Activated T-cell treated with anti-CD3 and anti-CD28 coated beads, Interleukin-2, amount 50 U/mL, for 72 hours (primary cell): ENCODE measurements at regions not wholly inside any gene's neighbourhood (a gene's known extent, or its start where the extent isn't known, plus 50 kb on each side); places are given as distances from the start of the nearest gene placed in this dataset.
"Not testable (repeated sequence)": the region's sequence is repeated elsewhere in the genome, so short reads cannot be mapped to it uniquely, and the experiment has no call there.

Source experiments
- ATAC-seq, 2 donors: fragments of 150-1000 bp; cut with Tn5 transposase; replicated peaks in 1 of 2; 2 replicates each; pipeline ENCODE4 v1.10.0; 2021; ENCODE audit warnings: moderate library complexity in 2 of 2, mild to moderate bottlenecking in 1 of 2
- DNase-seq, 2 donors: peaks; one replicate each; pipeline ENCODE4 v3.0.0; 2021 to 2022; ENCODE audit warnings: mixed read lengths in 1 of 2
- H3K27ac Mint-ChIP-seq: one replicate; pipeline ENCODE4 v1.8.0; 2022; ENCODE audit warnings: mild to moderate bottlenecking, moderate library complexity, mixed read lengths
- H3K27me3 Mint-ChIP-seq: one replicate; pipeline ENCODE4 v1.8.0; 2022; ENCODE audit warnings: low read depth, mixed read lengths
- H3K36me3 Mint-ChIP-seq, 2 donors: one replicate each; pipeline ENCODE4 v1.8.0; 2022; ENCODE audit warnings: mixed read lengths in 2 of 2, mild to moderate bottlenecking in 1 of 2; ENCODE audit not compliant: insufficient read depth in 2 of 2
- H3K4me1 Mint-ChIP-seq: one replicate; pipeline ENCODE4 v1.8.0; 2022; ENCODE audit warnings: low read depth, mixed read lengths
- H3K4me3 Mint-ChIP-seq, 2 donors: one replicate each; pipeline ENCODE4 v1.8.0; 2022; ENCODE audit warnings: mild to moderate bottlenecking in 2 of 2, mixed read lengths in 2 of 2, moderate library complexity in 2 of 2
- H3K9me3 Mint-ChIP-seq, 2 donors: one replicate each; pipeline ENCODE4 v1.8.0; 2022; ENCODE audit warnings: mixed read lengths in 2 of 2

DNA sequence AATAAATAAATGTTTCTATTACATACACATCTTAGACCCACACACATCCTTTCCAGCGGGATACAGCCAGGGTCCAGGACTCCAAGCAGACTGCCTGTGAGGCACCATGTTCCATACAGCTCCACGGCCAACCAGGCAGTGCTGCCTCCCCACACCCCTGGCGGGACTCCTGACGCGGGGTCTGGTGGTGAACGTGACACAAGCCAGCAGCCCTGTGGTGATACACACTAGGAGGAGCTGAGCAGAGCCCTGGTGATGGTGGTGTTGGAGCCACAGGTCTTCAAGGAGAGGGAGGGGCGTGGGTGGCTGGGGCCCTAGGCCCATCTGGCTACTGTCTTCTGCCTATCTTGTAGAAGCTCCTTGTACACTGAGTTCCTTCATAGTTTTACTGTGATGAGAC, 53.1 kb upstream of the LPCAT1 start:
- not testable (repeated sequence) for DNase-seq, H3K27ac Mint-ChIP-seq, H3K9me3 Mint-ChIP-seq, ATAC-seq, H3K4me1 Mint-ChIP-seq, H3K4me3 Mint-ChIP-seq, H3K27me3 Mint-ChIP-seq, H3K36me3 Mint-ChIP-seq

DNA sequence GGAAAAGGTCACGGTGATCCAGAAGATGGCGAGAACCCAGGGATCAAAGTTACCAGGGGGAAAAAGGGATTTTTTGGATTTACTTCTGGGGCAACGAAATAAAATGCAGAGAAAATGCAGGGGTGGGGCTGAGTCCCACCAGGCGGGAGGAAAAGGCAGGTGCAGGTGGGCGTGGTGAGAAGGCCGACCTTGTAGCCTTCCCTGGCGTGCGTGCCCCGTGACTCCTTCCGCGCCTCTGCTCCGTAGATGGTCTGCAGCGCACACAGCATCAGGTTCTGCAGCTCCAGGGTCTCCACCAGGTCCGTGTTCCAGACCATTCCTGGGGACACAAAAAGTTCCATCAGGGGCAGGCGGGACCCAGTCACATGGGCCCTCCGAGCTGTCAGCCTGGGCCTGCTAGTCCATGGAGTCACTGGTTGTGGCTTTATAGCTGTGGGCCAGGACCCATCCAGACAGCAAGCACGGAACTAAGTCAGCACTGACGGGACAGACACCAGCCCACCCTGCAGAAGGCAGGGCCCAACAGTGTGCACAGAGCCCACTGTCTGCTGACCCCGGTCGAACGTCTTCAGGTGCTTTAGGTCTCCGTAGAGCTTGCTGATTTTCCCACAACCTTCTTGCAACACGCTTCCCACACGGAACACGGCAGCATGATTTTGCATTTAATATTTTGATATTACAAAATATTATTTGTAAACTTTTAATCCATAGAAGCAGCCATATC, 52.4 kb upstream of the LPCAT1 start:
- DNase-seq, H3K36me3 Mint-ChIP-seq, H3K27ac Mint-ChIP-seq, H3K4me1 Mint-ChIP-seq, H3K4me3 Mint-ChIP-seq, H3K27me3 Mint-ChIP-seq, ATAC-seq, H3K9me3 Mint-ChIP-seq: not testable (repeated sequence)

DNA sequence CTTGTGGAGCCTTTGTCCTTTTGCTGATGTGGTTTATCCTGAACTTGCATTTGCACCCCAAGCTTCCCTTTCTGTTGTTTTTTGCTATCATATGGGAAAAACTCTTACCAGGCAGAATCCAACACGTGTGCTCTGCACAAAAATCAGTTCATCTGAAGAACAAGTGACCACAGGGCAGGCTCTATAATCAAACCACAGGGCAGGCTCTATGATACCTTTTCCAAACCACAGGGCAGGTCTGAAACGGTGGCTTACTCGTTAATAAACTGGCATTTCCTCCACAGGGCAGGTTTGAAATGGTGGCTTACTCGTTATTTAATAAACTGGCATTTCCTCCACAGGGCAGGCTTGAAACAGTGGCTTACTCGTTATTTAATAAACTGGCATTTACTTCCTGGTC, 51.7 kb upstream of the LPCAT1 start:
- not testable (repeated sequence) for H3K27me3 Mint-ChIP-seq, H3K4me3 Mint-ChIP-seq, H3K4me1 Mint-ChIP-seq, H3K27ac Mint-ChIP-seq, DNase-seq, ATAC-seq, H3K36me3 Mint-ChIP-seq, H3K9me3 Mint-ChIP-seq

DNA sequence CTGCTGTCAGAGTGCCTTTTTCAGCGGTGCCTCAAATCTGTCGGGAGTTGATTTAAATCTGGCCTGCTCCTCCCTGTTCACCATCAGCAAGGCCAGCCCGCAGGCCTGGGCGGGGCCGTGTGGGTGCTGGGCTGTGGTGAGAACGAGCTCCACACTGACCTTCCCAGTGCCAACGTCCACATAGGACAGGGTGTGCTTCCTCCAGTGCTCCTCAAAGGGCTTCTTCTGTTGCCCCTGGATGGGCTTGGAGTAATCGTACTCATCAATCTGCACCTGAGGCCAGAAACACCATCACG, 50.2 kb upstream of the LPCAT1 start:
- H3K27ac Mint-ChIP-seq, H3K9me3 Mint-ChIP-seq, H3K27me3 Mint-ChIP-seq, ATAC-seq, H3K4me1 Mint-ChIP-seq, DNase-seq, H3K4me3 Mint-ChIP-seq: not testable (repeated sequence)
- H3K36me3 Mint-ChIP-seq = peaks cover 6 to 18% of the 10 kb centered on the region in 2 donors

DNA sequence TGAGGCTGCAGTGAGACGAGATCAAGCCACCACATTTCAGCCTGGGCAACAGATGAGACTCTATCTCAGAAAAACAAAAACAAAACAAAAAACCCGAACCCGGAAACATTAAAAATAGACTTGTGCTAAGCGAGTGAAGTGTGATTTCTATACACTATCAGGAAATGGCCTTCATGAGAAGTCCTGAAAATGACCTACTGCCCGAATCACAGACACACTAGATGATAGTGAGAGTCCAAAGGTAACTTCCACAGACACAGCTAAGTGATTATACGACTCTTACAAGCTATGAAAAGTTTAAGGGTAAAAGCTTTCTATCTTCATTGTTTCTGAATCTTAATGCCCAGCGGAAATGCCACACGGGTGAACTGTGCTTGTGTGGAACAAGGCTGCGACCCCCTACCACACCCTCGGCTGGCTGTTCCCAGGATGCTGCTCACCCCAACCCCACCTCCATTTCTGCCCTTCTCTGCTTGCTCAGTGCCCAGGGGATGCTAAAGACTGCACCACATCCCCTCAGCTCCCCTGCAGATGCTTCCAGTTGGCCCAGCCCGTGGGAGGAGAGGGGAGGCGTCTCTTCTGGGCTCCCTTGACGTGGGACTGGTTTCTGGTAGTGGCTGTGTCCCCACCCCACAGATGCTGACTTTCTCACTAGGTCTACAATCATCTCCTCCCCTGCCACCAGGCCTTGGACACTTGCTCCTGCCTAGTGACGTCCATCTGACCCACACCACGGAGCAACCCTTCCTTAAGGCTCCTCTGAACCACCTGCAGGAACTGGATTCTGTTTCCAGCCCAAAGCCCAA, 49.7 kb upstream of the LPCAT1 start:
- not testable (repeated sequence) for DNase-seq, ATAC-seq, H3K9me3 Mint-ChIP-seq, H3K4me3 Mint-ChIP-seq, H3K27ac Mint-ChIP-seq, H3K4me1 Mint-ChIP-seq, H3K27me3 Mint-ChIP-seq
- H3K36me3 Mint-ChIP-seq = peaks cover 4 to 15% of the 10 kb centered on the region in 2 donors
